GM18867 (cell line): ENCODE measurements at regions not wholly inside any gene's neighbourhood (a gene's known extent, or its start where the extent isn't known, plus 50 kb on each side); places are given as distances from the start of the nearest gene placed in this dataset.
"Not testable (repeated sequence)": the region's sequence is repeated elsewhere in the genome, so short reads cannot be mapped to it uniquely, and the experiment has no call there.

ENCODE experiments used
- ATAC-seq: cut with Tn5 transposase; IDR thresholded peaks from one replicate; pipeline ENCODE4 v1.9.1; 2021; ENCODE audit warnings: mild to moderate bottlenecking, moderate library complexity; ENCODE audit not compliant: unreplicated experiment

GRCh38 chr2:878245-878930 is 72.3 kb upstream of the SNTG2 start:
- ATAC-seq: no peak

- no peak for ATAC-seq
These were observed 72.9 kb upstream of the SNTG2 start for GRCh38 chr2:877747-878146.

- no peak for ATAC-seq
These were observed 74.7 kb upstream of the SNTG2 start for GRCh38 chr2:875687-876615.

- no peak for ATAC-seq
These were observed 76.7 kb upstream of the SNTG2 start for GRCh38 chr2:873651-874580.

GRCh38 chr2:873027-873426 is 77.6 kb upstream of the SNTG2 start:
- ATAC-seq: no peak

- no peak for ATAC-seq
These were observed 78.5 kb upstream of the SNTG2 start for GRCh38 chr2:871926-872680.

- ATAC-seq: no peak
These were observed 79.4 kb upstream of the SNTG2 start for GRCh38 chr2:871175-871727.

GRCh38 chr2:870426-870825 is 80.2 kb upstream of the SNTG2 start:
- ATAC-seq: no peak

- ATAC-seq: no peak
These were observed 80.8 kb upstream of the SNTG2 start for GRCh38 chr2:869894-870293.

GRCh38 chr2:869357-869871 is 81.2 kb upstream of the SNTG2 start:
- no peak for ATAC-seq

- ATAC-seq: not testable (repeated sequence)
These were observed 81.8 kb upstream of the SNTG2 start for GRCh38 chr2:868857-869256.

- no peak for ATAC-seq
These were observed 83.4 kb upstream of the SNTG2 start for GRCh38 chr2:867296-867695.

GRCh38 chr2:866887-867286 is 83.8 kb upstream of the SNTG2 start:
- ATAC-seq: no peak

GRCh38 chr2:866009-866680 is 84.5 kb upstream of the SNTG2 start:
- no peak for ATAC-seq

GRCh38 chr2:864501-865106 is 86.0 kb upstream of the SNTG2 start:
- ATAC-seq: no peak

- no peak for ATAC-seq
These were observed 86.8 kb upstream of the SNTG2 start for GRCh38 chr2:863732-864450.

- ATAC-seq: no peak
These were observed 87.8 kb upstream of the SNTG2 start for GRCh38 chr2:862731-863466.

GRCh38 chr2:862355-862687 is 88.3 kb upstream of the SNTG2 start:
- no peak for ATAC-seq
